ENCODE measurements at regions not wholly inside any gene's neighbourhood (a gene's known extent, or its start where the extent isn't known, plus 50 kb on each side); places are given as distances from the start of the nearest gene placed in this dataset.
A peak's percentile ranks its signal among the peaks of the same experiment; 100 is the strongest.

GRCh38 chr3:188946351-188947240, 225.2 kb upstream of the TPRG1 start:
- Histone ChIP-seq H3K27ac (peak overlapping the region; percentile 59), H3K36me3 (no peaks in the 10 kb centered on the region), H3K4me1 (no peaks in the 10 kb centered on the region), H3K9ac (ENCODE audit: low read depth in 2 of 2, low read length in 2 of 2) (peak overlapping the region; percentile 17 to 67), H3K9me3 (no peaks in the 10 kb centered on the region), H3K4me3 (peak overlapping the region; percentile 28), H3K27me3 (no peaks in the 10 kb centered on the region)
- no peak for TF ChIP-seq CTCF (IDR thresholded peaks at IDR 0.05)
- intact Hi-C loops (cut with DNase I), result loop anchor here (10.0 kb wide), 2 partner anchors 682 to 792 kb away; partner anchors contain the start of gene LPP
- no peak for DNase-seq

GRCh38 chr3:188947401-188948280, 224.1 kb upstream of the TPRG1 start:
- DNase-seq, result peak; percentile 89
- peak overlapping the region; percentile 67 to 69 for H3K9ac ChIP-seq (ENCODE audit: low read depth in 2 of 2, low read length in 2 of 2)
- no peaks in the 10 kb centered on the region for H3K9me3 ChIP-seq
- H3K27me3 ChIP-seq, result no peaks in the 10 kb centered on the region
- TF ChIP-seq CTCF (IDR thresholded peaks at IDR 0.05), result peak; percentile 17
- intact Hi-C loops (cut with DNase I), result loop anchor here (2.0 to 10.0 kb wide), 3 partner anchors 683 to 1207 kb away; partner anchors contain the start of gene LPP
- no peaks in the 10 kb centered on the region for H3K4me1 ChIP-seq
- no peaks in the 10 kb centered on the region for H3K36me3 ChIP-seq
- peak overlapping the region; percentile 28 for H3K4me3 ChIP-seq
- peak overlapping the region; percentile 59 for H3K27ac ChIP-seq

GRCh38 chr3:188948281-188948996, 223.3 kb upstream of the TPRG1 start:
- H3K9ac ChIP-seq (ENCODE audit: low read depth in 2 of 2, low read length in 2 of 2), result peak overlapping the region; percentile 45 to 67
- intact Hi-C loops (cut with DNase I), result loop anchor here (2.0 to 10.0 kb wide), 3 partner anchors 684 to 1208 kb away; partner anchors contain the start of gene LPP
- no peaks in the 10 kb centered on the region for H3K27me3 ChIP-seq
- no peak for DNase-seq
- no peaks in the 10 kb centered on the region for H3K9me3 ChIP-seq
- H3K36me3 ChIP-seq, result no peaks in the 10 kb centered on the region
- H3K4me1 ChIP-seq, result no peaks in the 10 kb centered on the region
- H3K4me3 ChIP-seq, result peak overlapping the region; percentile 28
- peak overlapping the region; percentile 59 for H3K27ac ChIP-seq
- no peak for TF ChIP-seq CTCF (IDR thresholded peaks at IDR 0.05)

- Histone ChIP-seq H3K9me3 (no peaks in the 10 kb centered on the region), H3K36me3 (no peaks in the 10 kb centered on the region), H3K27ac (peak overlapping the region; percentile 59), H3K27me3 (no peaks in the 10 kb centered on the region), H3K9ac (ENCODE audit: low read depth in 2 of 2, low read length in 2 of 2) (peak overlapping the region in 1 of 2 donors; percentile 67), H3K4me3 (no peak overlapping the region), H3K4me1 (no peaks in the 10 kb centered on the region)
- no peak for TF ChIP-seq CTCF (IDR thresholded peaks at IDR 0.05)
- intact Hi-C loops (cut with DNase I), result loop anchor here (2.0 to 10.0 kb wide), 3 partner anchors 684 to 1208 kb away; partner anchors contain the start of gene LPP
- no peak for DNase-seq
Measured at GRCh38 chr3:188948997-188949389, 222.8 kb upstream of the TPRG1 start.
